ENCODE measurements at regions not wholly inside any gene's neighbourhood (a gene's known extent, or its start where the extent isn't known, plus 50 kb on each side); places are given as distances from the start of the nearest gene placed in this dataset.

DNA sequence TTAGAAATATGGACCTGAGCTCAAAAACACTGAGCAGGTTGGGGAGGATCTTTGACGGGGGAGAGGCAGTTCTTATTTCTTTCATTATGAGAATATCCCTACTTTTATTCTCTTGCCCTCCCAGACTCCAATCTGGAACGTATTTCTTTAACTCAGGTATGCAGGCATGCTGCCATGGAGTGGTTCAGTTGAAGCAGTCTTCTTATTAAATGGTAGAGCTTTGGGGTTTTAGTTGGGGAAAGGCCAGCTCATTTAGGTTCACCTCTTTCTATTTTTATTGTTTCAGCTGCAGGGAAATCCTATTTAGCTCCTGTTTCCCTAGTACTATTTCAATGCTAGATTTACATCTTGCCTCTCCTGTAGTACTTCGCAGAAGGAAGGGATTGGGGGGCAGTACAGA, 198.9 kb downstream of the TTLL7 start:
- intact Hi-C loops (cut with DNase I; ENCODE audit: low total_unique reads) = no loop called here
- 60 to 73% methylated on average over 1 to 3 of the region's 3 CpGs for WGBS, 2 donors (ENCODE audit: low coverage in 1 of 2)
- H3K27ac ChIP-seq = no peak overlapping the region
- H3K36me3 ChIP-seq = no peaks in the 10 kb centered on the region
- in situ Hi-C loops (cut with MboI; ENCODE audit: low pct_ligation_motif_present in 1 of 4, low pct_unique_long_range_greater_than_20kb in 1 of 4, low sequenced_read_pairs in 3 of 4) = no loop called here
- H3K4me1 ChIP-seq = no peaks in the 10 kb centered on the region
- no peaks in the 10 kb centered on the region for H3K9me3 ChIP-seq
- no peak for DNase-seq
- TF ChIP-seq POLR2AphosphoS5 (IDR thresholded peaks at IDR 0.05) = no peak
- no peaks in the 10 kb centered on the region for H3K27me3 ChIP-seq
- H3K4me3 ChIP-seq = no peak overlapping the region

DNA sequence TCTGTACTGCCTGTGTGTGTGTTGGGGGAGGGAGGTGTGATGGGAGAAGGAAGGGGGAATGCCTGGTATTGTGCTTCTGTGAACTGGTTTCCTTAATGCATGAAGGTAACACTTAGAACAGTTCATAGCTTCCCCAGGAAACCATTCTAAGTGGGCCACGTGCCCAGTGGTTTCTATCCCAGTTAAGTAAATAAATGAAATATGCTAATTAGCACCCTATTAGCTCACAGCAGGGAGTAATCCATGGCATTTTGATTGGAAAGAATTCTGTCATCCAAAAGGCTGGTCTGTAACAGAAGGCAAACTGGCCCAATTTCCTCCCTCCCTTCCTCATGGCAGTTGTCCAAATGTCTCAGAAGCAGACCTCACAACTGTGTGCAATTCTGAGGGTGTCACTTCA, 199.3 kb downstream of the TTLL7 start:
- no peaks in the 10 kb centered on the region for H3K36me3 ChIP-seq
- TF ChIP-seq EP300 (IDR thresholded peaks at IDR 0.05; ENCODE audit: low read depth) (no peak), POLR2A (IDR thresholded peaks at IDR 0.05) (no peak), POLR2AphosphoS5 (IDR thresholded peaks at IDR 0.05) (no peak)
- TF ChIP-seq, protein P1, sequence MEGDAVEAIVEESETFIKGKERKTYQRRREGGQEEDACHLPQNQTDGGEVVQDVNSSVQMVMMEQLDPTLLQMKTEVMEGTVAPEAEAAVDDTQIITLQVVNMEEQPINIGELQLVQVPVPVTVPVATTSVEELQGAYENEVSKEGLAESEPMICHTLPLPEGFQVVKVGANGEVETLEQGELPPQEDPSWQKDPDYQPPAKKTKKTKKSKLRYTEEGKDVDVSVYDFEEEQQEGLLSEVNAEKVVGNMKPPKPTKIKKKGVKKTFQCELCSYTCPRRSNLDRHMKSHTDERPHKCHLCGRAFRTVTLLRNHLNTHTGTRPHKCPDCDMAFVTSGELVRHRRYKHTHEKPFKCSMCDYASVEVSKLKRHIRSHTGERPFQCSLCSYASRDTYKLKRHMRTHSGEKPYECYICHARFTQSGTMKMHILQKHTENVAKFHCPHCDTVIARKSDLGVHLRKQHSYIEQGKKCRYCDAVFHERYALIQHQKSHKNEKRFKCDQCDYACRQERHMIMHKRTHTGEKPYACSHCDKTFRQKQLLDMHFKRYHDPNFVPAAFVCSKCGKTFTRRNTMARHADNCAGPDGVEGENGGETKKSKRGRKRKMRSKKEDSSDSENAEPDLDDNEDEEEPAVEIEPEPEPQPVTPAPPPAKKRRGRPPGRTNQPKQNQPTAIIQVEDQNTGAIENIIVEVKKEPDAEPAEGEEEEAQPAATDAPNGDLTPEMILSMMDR (IDR thresholded peaks at IDR 0.05) = no peak
- H3K4me3 ChIP-seq = no peak overlapping the region
- in situ Hi-C loops (cut with MboI; ENCODE audit: low pct_ligation_motif_present in 1 of 4, low pct_unique_long_range_greater_than_20kb in 1 of 4, low sequenced_read_pairs in 3 of 4) (no loop called here), intact Hi-C loops (cut with DNase I; ENCODE audit: low total_unique reads) (no loop called here)
- H3K27me3 ChIP-seq = no peaks in the 10 kb centered on the region
- 20% methylated on average over 1 of the region's 1 CpG; no CpG with 5 or more reads in 1 of the 2 donors for WGBS, 2 donors (ENCODE audit: low coverage in 1 of 2)
- no peaks in the 10 kb centered on the region for H3K9me3 ChIP-seq
- no peak for DNase-seq
- no peaks in the 10 kb centered on the region for H3K4me1 ChIP-seq
- H3K27ac ChIP-seq = no peak overlapping the region

DNA sequence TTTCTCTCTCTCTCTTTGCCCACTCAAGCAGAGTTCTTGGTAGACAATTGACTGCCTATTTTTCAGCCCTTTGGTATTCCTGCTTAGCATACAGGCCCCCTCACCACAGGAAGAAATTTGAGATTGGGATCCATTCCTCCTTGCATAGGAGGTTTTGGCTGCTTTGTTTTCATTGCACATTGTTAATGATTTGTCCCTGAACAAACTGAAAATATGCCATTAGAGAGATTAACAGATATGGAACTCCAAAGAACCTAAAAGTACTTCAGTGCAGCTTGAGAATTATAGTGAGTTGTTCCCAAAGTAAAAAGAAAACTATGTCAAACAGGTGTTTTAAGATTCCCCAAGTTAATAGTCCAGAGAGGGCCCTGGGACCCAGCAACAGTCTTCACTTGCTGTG, 200.0 kb downstream of the TTLL7 start:
- in situ Hi-C loops (cut with MboI; ENCODE audit: low pct_ligation_motif_present in 1 of 4, low pct_unique_long_range_greater_than_20kb in 1 of 4, low sequenced_read_pairs in 3 of 4) (no loop called here), intact Hi-C loops (cut with DNase I; ENCODE audit: low total_unique reads) (no loop called here)
- DNase-seq = no peak
- no peaks in the 10 kb centered on the region for H3K27me3 ChIP-seq
- H3K36me3 ChIP-seq = no peaks in the 10 kb centered on the region
- no peaks in the 10 kb centered on the region for H3K4me1 ChIP-seq
- TF ChIP-seq POLR2AphosphoS5 (IDR thresholded peaks at IDR 0.05) = no peak
- TF ChIP-seq POLR2A (IDR thresholded peaks at IDR 0.05) = no peak
- TF ChIP-seq, protein P1 (IDR thresholded peaks at IDR 0.05) = no peak
- no peak for TF ChIP-seq EP300 (IDR thresholded peaks at IDR 0.05; ENCODE audit: low read depth)
- H3K9me3 ChIP-seq = no peaks in the 10 kb centered on the region
- no peak overlapping the region for H3K27ac ChIP-seq
- no peak overlapping the region for H3K4me3 ChIP-seq

DNA sequence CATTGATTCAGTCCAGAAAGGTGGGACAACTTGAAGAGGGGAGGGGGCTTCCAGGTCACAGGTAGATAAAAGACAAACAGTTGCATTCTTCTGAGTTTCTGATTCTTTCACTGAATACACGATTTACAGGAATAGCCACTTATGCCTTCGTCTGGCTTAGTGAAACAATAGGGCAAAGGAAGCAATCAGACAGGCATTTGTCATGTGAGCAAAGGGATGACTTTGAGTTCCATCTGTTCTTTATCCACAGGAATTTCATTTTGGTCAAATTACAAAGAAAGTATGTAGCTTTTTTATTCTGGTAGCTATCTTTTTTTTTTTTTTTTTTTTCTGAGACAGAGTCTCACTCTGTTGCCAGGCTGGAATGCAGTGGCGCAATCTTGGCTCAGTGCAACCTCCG, 202.5 kb downstream of the TTLL7 start:
- H3K4me1 ChIP-seq = no peaks in the 10 kb centered on the region
- no peaks in the 10 kb centered on the region for H3K9me3 ChIP-seq
- intact Hi-C loops (cut with DNase I; ENCODE audit: low total_unique reads) (no loop called here), in situ Hi-C loops (cut with MboI; ENCODE audit: low pct_ligation_motif_present in 1 of 4, low pct_unique_long_range_greater_than_20kb in 1 of 4, low sequenced_read_pairs in 3 of 4) (no loop called here)
- no peak overlapping the region for H3K27ac ChIP-seq
- no peaks in the 10 kb centered on the region for H3K36me3 ChIP-seq
- H3K4me3 ChIP-seq = no peak overlapping the region
- TF ChIP-seq EP300 (IDR thresholded peaks at IDR 0.05; ENCODE audit: low read depth) = no peak
- TF ChIP-seq, protein P1 (IDR thresholded peaks at IDR 0.05) = no peak
- TF ChIP-seq POLR2A (IDR thresholded peaks at IDR 0.05) = no peak
- TF ChIP-seq POLR2AphosphoS5 (IDR thresholded peaks at IDR 0.05) = no peak
- H3K27me3 ChIP-seq = no peaks in the 10 kb centered on the region
- 63 to 93% methylated on average over 2 to 4 of the region's 4 CpGs for WGBS, 2 donors (ENCODE audit: low coverage in 1 of 2)
- no peak for DNase-seq

DNA sequence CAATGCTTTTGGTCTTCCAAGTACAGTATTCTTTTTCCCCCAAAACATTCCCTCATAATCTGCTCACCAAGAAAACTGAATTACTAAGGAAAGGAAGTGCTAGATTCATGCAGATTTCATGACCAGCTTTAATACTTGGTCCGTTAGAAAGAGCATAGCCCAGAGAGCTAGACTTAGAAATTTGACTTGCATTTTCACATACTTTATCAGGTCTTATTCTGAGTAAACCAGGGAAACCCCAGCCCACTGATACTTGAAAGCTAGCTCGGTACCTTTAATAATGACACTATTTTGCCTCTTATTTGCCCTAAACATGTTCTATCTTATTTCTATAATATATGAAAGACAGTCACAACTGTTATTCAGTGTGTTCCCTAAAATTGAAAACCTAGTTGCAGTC, 204.5 kb downstream of the TTLL7 start:
- WGBS, 2 donors (ENCODE audit: low coverage in 1 of 2) = 82 to 94% methylated on average over 2 of the region's 2 CpGs
- Histone ChIP-seq H3K4me1 (no peaks in the 10 kb centered on the region), H3K27ac (no peak overlapping the region), H3K27me3 (no peaks in the 10 kb centered on the region), H3K9me3 (no peaks in the 10 kb centered on the region), H3K36me3 (no peaks in the 10 kb centered on the region), H3K4me3 (no peak overlapping the region)
- intact Hi-C loops (cut with DNase I; ENCODE audit: low total_unique reads) (no loop called here), in situ Hi-C loops (cut with MboI; ENCODE audit: low pct_ligation_motif_present in 1 of 4, low pct_unique_long_range_greater_than_20kb in 1 of 4, low sequenced_read_pairs in 3 of 4) (no loop called here)
- no peak for TF ChIP-seq POLR2A (IDR thresholded peaks at IDR 0.05)
- no peak for TF ChIP-seq EP300 (IDR thresholded peaks at IDR 0.05; ENCODE audit: low read depth)
- TF ChIP-seq, protein P1 (IDR thresholded peaks at IDR 0.05) = no peak
- TF ChIP-seq POLR2AphosphoS5 (IDR thresholded peaks at IDR 0.05) = no peak
- DNase-seq = no peak
